Smooth muscle cell (in vitro differentiated cells): ENCODE measurements at regions not wholly inside any gene's neighbourhood (a gene's known extent, or its start where the extent isn't known, plus 50 kb on each side); places are given as distances from the start of the nearest gene placed in this dataset.

Experiments
- DNase-seq: peaks from one replicate; lab custom pipeline; 2025; ENCODE audit not compliant: unreplicated experiment; lab: John Stamatoyannopoulos, UW
- H2AFZ ChIP-seq: fragments of 200-600 bp; sonication (generic); 2 replicates; pipeline ENCODE4 v1.6.0; 2016; ENCODE audit warnings: antibody characterized with exemption, low read depth, mild to moderate bottlenecking
- H3F3A ChIP-seq: fragments of 200-600 bp; sonication (generic); 2 replicates; pipeline ENCODE4 v1.6.0; 2017; ENCODE audit warnings: antibody characterized with exemption, low read depth
- H3K27ac ChIP-seq: fragments of 200-600 bp; sonication (generic); 2 replicates; pipeline ENCODE4 v1.5.1; 2016; ENCODE audit warnings: low read depth, mild to moderate bottlenecking
- H3K27me3 ChIP-seq: fragments of 200-600 bp; sonication (generic); 2 replicates; pipeline ENCODE4 v1.6.1; 2016; ENCODE audit warnings: low read depth, mild to moderate bottlenecking
- H3K36me3 ChIP-seq: fragments of 200-600 bp; sonication (generic); 2 replicates; pipeline ENCODE4 v1.5.1; 2016; ENCODE audit warnings: low read depth
- H3K4me1 ChIP-seq: fragments of 200-600 bp; sonication (generic); 2 replicates; pipeline ENCODE4 v1.5.1; 2016; ENCODE audit warnings: low read depth
- H3K4me2 ChIP-seq: fragments of 200-600 bp; sonication (generic); 2 replicates; pipeline ENCODE4 v1.6.0; 2016; ENCODE audit warnings: mild to moderate bottlenecking
- H3K4me3 ChIP-seq: fragments of 200-600 bp; sonication (generic); 2 replicates; pipeline ENCODE4 v1.5.1; 2016; ENCODE audit warnings: mild to moderate bottlenecking
- H3K79me2 ChIP-seq: fragments of 200-600 bp; sonication (generic); 2 replicates; pipeline ENCODE4 v1.6.0; 2016; ENCODE audit warnings: low read depth, mild to moderate bottlenecking
- H3K9ac ChIP-seq: fragments of 200-600 bp; sonication (generic); 2 replicates; pipeline ENCODE4 v1.6.0; 2016; ENCODE audit warnings: low read depth
- H3K9me3 ChIP-seq: fragments of 200-600 bp; sonication (generic); replicated peaks from 2 replicates; pipeline ENCODE4 v1.5.1; 2016; ENCODE audit warnings: low read depth
- H4K20me1 ChIP-seq: fragments of 200-600 bp; sonication (generic); 2 replicates; pipeline ENCODE4 v1.6.0; 2016; ENCODE audit warnings: low read depth
- CTCF ChIP-seq: fragments of 200-600 bp; sonication (generic); IDR thresholded peaks from 2 replicates; pipeline ENCODE4 v1.5.1; 2017; ENCODE audit warnings: borderline replicate concordance, mild to moderate bottlenecking, antibody characterized with exemption; ENCODE audit not compliant: insufficient read depth, poor library complexity, severe bottlenecking
- WGBS: methylation state at CpG from one replicate; pipeline ENCODE4 v1.1.7; 2016; ENCODE audit warnings: low lambda C conversion rate; 5-methylcytosine and 5-hydroxymethylcytosine counted together

GRCh38 chr1:8083739-8084484 is 57.8 kb upstream of the ERRFI1 start:
- H3K9ac ChIP-seq, result peak overlapping the region; percentile 64

GRCh38 chr1:8082945-8083344 is 56.8 kb upstream of the ERRFI1 start:
- no peak for TF ChIP-seq CTCF
- H3K4me1 ChIP-seq, result peaks cover 12% of the 10 kb centered on the region
- H3K79me2 ChIP-seq, result no peaks in the 10 kb centered on the region
- H3K27me3 ChIP-seq, result no peaks in the 10 kb centered on the region
- no peak overlapping the region for H3K9ac ChIP-seq
- no peak for DNase-seq
- peak overlapping the region; percentile 24 for H3K4me2 ChIP-seq
- H4K20me1 ChIP-seq, result no peaks in the 10 kb centered on the region
- peaks cover 26% of the 10 kb centered on the region for H3F3A ChIP-seq
- H3K36me3 ChIP-seq, result no peaks in the 10 kb centered on the region
- H2AFZ ChIP-seq, result no peak overlapping the region
- H3K27ac ChIP-seq, result peak overlapping the region; percentile 90
- 28% methylated on average over 2 of the region's 2 CpGs for WGBS
- no peaks in the 10 kb centered on the region for H3K9me3 ChIP-seq
- H3K4me3 ChIP-seq, result no peak overlapping the region

More at GRCh38 chr1:8083739-8084484, 57.8 kb upstream of the ERRFI1 start:
- WGBS, result 19% methylated on average over 9 of the region's 9 CpGs
- H3F3A ChIP-seq, result peaks cover 22% of the 10 kb centered on the region
- H3K4me2 ChIP-seq, result peak overlapping the region; percentile 24
- peak overlapping the region; percentile 1 for H2AFZ ChIP-seq
- no peaks in the 10 kb centered on the region for H3K27me3 ChIP-seq
- no peaks in the 10 kb centered on the region for H3K9me3 ChIP-seq
- H3K79me2 ChIP-seq, result no peaks in the 10 kb centered on the region
- no peak overlapping the region for H3K4me3 ChIP-seq
- peaks cover 2% of the 10 kb centered on the region for H3K4me1 ChIP-seq
- no peak for DNase-seq
- H3K27ac ChIP-seq, result peak overlapping the region; percentile 90
- H4K20me1 ChIP-seq, result no peaks in the 10 kb centered on the region
- no peak for TF ChIP-seq CTCF
- no peaks in the 10 kb centered on the region for H3K36me3 ChIP-seq

GRCh38 chr1:8078176-8078671 is 52.1 kb upstream of the ERRFI1 start:
- no peak for DNase-seq
- no peak overlapping the region for H2AFZ ChIP-seq
- H3K9ac ChIP-seq, result peak overlapping the region; percentile 86

More at GRCh38 chr1:8078176-8078671, 52.1 kb upstream of the ERRFI1 start:
- 16% methylated on average over 6 of the region's 6 CpGs for WGBS
- H3F3A ChIP-seq, result peaks cover 42% of the 10 kb centered on the region
- no peak overlapping the region for H3K4me3 ChIP-seq
- no peaks in the 10 kb centered on the region for H3K36me3 ChIP-seq
- TF ChIP-seq CTCF, result no peak
- H3K4me1 ChIP-seq, result peaks cover 27% of the 10 kb centered on the region
- peak overlapping the region; percentile 97 for H3K27ac ChIP-seq
- no peaks in the 10 kb centered on the region for H4K20me1 ChIP-seq
- H3K4me2 ChIP-seq, result peak overlapping the region; percentile 78
- H3K79me2 ChIP-seq, result no peaks in the 10 kb centered on the region
- H3K27me3 ChIP-seq, result no peaks in the 10 kb centered on the region
- no peaks in the 10 kb centered on the region for H3K9me3 ChIP-seq
